Adrenal gland (tissue), 9 donors: ENCODE measurements at regions not wholly inside any gene's neighbourhood (a gene's known extent, or its start where the extent isn't known, plus 50 kb on each side); places are given as distances from the start of the nearest gene placed in this dataset.

Experiments
- DNase-seq, 7 donors: peaks; one replicate each; pipeline ENCODE4 v3.0.0-alpha.2; 2019 to 2020
- H3K27ac ChIP-seq, 5 donors: fragments of 200-600 bp; sonication (generic) in 4 of 5; 1 replicate in 3 of 5; 2 replicates in 2 of 5; pipeline versions ENCODE4 v1.5.1 to v1.8.0; 2016 to 2020; ENCODE audit warnings: mild to moderate bottlenecking in 1 of 5
- H3K27me3 ChIP-seq: fragments of 200-600 bp; 2 replicates; pipeline ENCODE4 v1.8.0; 2021
- H3K36me3 ChIP-seq, 2 donors: fragments of 200-600 bp; replicated peaks in 1 of 2; 1 replicate in 1 of 2; 2 replicates in 1 of 2; pipeline versions ENCODE4 v1.5.1 to v1.8.0; 2018 to 2022
- H3K4me1 ChIP-seq, 2 donors: fragments of 200-600 bp; replicated peaks in 1 of 2; 1 replicate in 1 of 2; 2 replicates in 1 of 2; pipeline versions ENCODE4 v1.5.1 to v1.8.0; 2018 to 2021
- H3K4me3 ChIP-seq, 4 donors: fragments of 200-600 bp; sonication (generic) in 3 of 4; one replicate each; pipeline ENCODE4 v1.5.1; 2016 to 2018
- H3K9me3 ChIP-seq, 3 donors: fragments of 200-600 bp; sonication (generic) in 1 of 3; replicated peaks in 1 of 3; 1 replicate in 2 of 3; 2 replicates in 1 of 3; pipeline versions ENCODE4 v1.5.1 to v1.8.0; 2016 to 2021
- CTCF ChIP-seq, 6 experiments: fragments of 450-650 bp in 4 of 6; fragments of 200-600 bp in 2 of 6; sonication (generic) in 1 of 6; IDR thresholded peaks; 1 replicate in 5 of 6; 2 replicates in 1 of 6; pipeline versions ENCODE4 v1.5.1 to v1.8.0; 2016 to 2021; ENCODE audit warnings: antibody characterized with exemption in 6 of 6, mild to moderate bottlenecking in 2 of 6, moderate library complexity in 1 of 6
- POLR2A ChIP-seq, 2 donors: fragments of 450-650 bp; IDR thresholded peaks; one replicate each; pipeline ENCODE4 v1.6.1; 2017; ENCODE audit warnings: antibody characterized with exemption in 2 of 2, mild to moderate bottlenecking in 2 of 2, moderate library complexity in 1 of 2
- WGBS, 4 donors: extraction: QIAGEN DNeasy Blood & Tissue Kit in 2 of 4; methylation state at CpG; one replicate each; pipeline versions ENCODE4 v1.1.5 to v1.1.7; 2013 to 2017; 5-methylcytosine and 5-hydroxymethylcytosine counted together
- intact Hi-C, 2 donors: fragments of 100-400 bp; cut with DNase I; formaldehyde crosslinking; loops; one replicate each; pipeline versions ENCODE4 v1.14.1 to v1.15.0; 2022 to 2023
- donor health status: healthy with polysubstance abuse.
- donor health status: Bipolar disorder and iron deficiency.
- donor health status: DM: yes; HTN: yes; CAD: no.
- donor health status: DM: no; HTN: no; CAD: no.
- donor health status: DM: no; HTN: no; CAD: no.

GRCh38 chr2:21194147-21194546 lies 70.4 kb downstream of the TDRD15 start:
- WGBS, 4 donors = 57 to 67% (median 64%) methylated on average over 2 of the region's 2 CpGs
- no peaks in the 10 kb centered on the region for H3K36me3 ChIP-seq
- no peak for TF ChIP-seq CTCF (IDR thresholded peaks at IDR 0.05)
- no peak for TF ChIP-seq POLR2A (IDR thresholded peaks at IDR 0.05)
- no peaks in the 10 kb centered on the region for H3K4me1 ChIP-seq
- no peaks in the 10 kb centered on the region for H3K9me3 ChIP-seq
- intact Hi-C loops = no loop called here
- H3K4me3 ChIP-seq = no peak overlapping the region
- no peak overlapping the region for H3K27ac ChIP-seq
- DNase-seq = no peak
- H3K27me3 ChIP-seq = no peaks in the 10 kb centered on the region

- Histone ChIP-seq H3K27me3 (no peaks in the 10 kb centered on the region), H3K27ac (no peak overlapping the region), H3K36me3 (no peaks in the 10 kb centered on the region), H3K4me1 (no peaks in the 10 kb centered on the region), H3K9me3 (no peaks in the 10 kb centered on the region), H3K4me3 (no peak overlapping the region)
- no peak for DNase-seq
- 87 to 94% (median 92%) methylated on average over 2 of the region's 2 CpGs for WGBS, 4 donors
- TF ChIP-seq POLR2A (IDR thresholded peaks at IDR 0.05) = no peak
- no peak for TF ChIP-seq CTCF (IDR thresholded peaks at IDR 0.05)
- intact Hi-C loops = no loop called here
Observed at GRCh38 chr2:21194858-21195271, 71.1 kb downstream of the TDRD15 start.

GRCh38 chr2:21195326-21195725 lies 71.6 kb downstream of the TDRD15 start:
- intact Hi-C loops = no loop called here
- no peaks in the 10 kb centered on the region for H3K27me3 ChIP-seq
- H3K4me3 ChIP-seq = no peak overlapping the region
- H3K27ac ChIP-seq = no peak overlapping the region
- DNase-seq = no peak
- no peaks in the 10 kb centered on the region for H3K4me1 ChIP-seq
- no peaks in the 10 kb centered on the region for H3K36me3 ChIP-seq
- TF ChIP-seq CTCF (IDR thresholded peaks at IDR 0.05) = no peak
- TF ChIP-seq POLR2A (IDR thresholded peaks at IDR 0.05) = no peak
- no peaks in the 10 kb centered on the region for H3K9me3 ChIP-seq

- H3K27me3 ChIP-seq = no peaks in the 10 kb centered on the region
- TF ChIP-seq POLR2A (IDR thresholded peaks at IDR 0.05) (no peak), CTCF (IDR thresholded peaks at IDR 0.05) (no peak)
- no peaks in the 10 kb centered on the region for H3K4me1 ChIP-seq
- H3K36me3 ChIP-seq = no peaks in the 10 kb centered on the region
- H3K4me3 ChIP-seq = no peak overlapping the region
- WGBS, 4 donors = 84 to 89% (median 86%) methylated on average over 5 of the region's 5 CpGs
- peaks cover 0 to 9% (median 0%) of the 10 kb centered on the region in 3 donors for H3K9me3 ChIP-seq
- intact Hi-C loops = no loop called here
- no peak for DNase-seq
- H3K27ac ChIP-seq = no peak overlapping the region
Observed at GRCh38 chr2:21198637-21199036, 74.9 kb downstream of the TDRD15 start.
